Vagina (tissue), 2 donors: ENCODE measurements at regions not wholly inside any gene's neighbourhood (a gene's known extent, or its start where the extent isn't known, plus 50 kb on each side); places are given as distances from the start of the nearest gene placed in this dataset.

Source experiments
- POLR2A ChIP-seq, 2 donors: fragments of 450-650 bp; IDR thresholded peaks; one replicate each; pipeline ENCODE4 v1.6.1; 2017; ENCODE audit warnings: antibody characterized with exemption in 2 of 2, mild to moderate bottlenecking in 2 of 2, moderate library complexity in 2 of 2
- POLR2AphosphoS5 ChIP-seq, 2 donors: sonication (generic); formaldehyde crosslinking; IDR thresholded peaks; one replicate each; pipeline ENCODE4 v1.9.0; 2017; ENCODE audit warnings: antibody characterized with exemption in 2 of 2, mild to moderate bottlenecking in 2 of 2, low read depth in 1 of 2; ENCODE audit not compliant: insufficient read depth in 1 of 2
- TF ChIP-seq, protein P1 (sequence below), 3 experiments: fragments of 450-650 bp in 2 of 3; fragments of 200-600 bp in 1 of 3; sonication (generic) in 1 of 3; IDR thresholded peaks; one replicate each; pipeline ENCODE4 v1.5.1; 2017 to 2019; ENCODE audit warnings: antibody characterized with exemption in 3 of 3, mild to moderate bottlenecking in 2 of 3, moderate library complexity in 2 of 3

DNA sequence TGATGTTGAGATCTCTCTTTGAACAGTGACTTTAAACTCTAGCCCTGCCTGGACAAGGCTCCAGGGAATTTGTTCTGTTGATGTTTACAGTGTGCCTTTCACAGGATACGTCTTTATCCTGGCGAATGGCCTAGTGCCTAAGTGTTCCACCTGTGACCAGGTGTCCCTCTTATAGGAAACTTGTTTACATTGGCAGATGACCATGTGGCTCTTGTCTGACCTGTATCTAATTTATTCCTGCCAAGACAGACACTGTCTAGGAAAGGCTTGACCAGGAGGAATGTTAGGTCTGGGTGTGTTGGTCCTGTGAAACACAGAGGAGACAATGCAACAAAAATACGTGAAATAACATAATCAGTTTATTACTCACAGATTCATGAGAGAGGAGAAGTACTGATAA is 875.6 kb downstream of the METTL15 start:
- TF ChIP-seq, protein P1, sequence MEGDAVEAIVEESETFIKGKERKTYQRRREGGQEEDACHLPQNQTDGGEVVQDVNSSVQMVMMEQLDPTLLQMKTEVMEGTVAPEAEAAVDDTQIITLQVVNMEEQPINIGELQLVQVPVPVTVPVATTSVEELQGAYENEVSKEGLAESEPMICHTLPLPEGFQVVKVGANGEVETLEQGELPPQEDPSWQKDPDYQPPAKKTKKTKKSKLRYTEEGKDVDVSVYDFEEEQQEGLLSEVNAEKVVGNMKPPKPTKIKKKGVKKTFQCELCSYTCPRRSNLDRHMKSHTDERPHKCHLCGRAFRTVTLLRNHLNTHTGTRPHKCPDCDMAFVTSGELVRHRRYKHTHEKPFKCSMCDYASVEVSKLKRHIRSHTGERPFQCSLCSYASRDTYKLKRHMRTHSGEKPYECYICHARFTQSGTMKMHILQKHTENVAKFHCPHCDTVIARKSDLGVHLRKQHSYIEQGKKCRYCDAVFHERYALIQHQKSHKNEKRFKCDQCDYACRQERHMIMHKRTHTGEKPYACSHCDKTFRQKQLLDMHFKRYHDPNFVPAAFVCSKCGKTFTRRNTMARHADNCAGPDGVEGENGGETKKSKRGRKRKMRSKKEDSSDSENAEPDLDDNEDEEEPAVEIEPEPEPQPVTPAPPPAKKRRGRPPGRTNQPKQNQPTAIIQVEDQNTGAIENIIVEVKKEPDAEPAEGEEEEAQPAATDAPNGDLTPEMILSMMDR (IDR thresholded peaks at IDR 0.05), result no peak
- TF ChIP-seq POLR2AphosphoS5 (IDR thresholded peaks at IDR 0.05; ENCODE audit: insufficient read depth in 1 of 2, low read depth in 1 of 2), result no peak
- TF ChIP-seq POLR2A (IDR thresholded peaks at IDR 0.05), result no peak
